ENCODE measurements at regions not wholly inside any gene's neighbourhood (a gene's known extent, or its start where the extent isn't known, plus 50 kb on each side); places are given as distances from the start of the nearest gene placed in this dataset.
A peak's percentile ranks its signal among the peaks of the same experiment; 100 is the strongest.

DNA sequence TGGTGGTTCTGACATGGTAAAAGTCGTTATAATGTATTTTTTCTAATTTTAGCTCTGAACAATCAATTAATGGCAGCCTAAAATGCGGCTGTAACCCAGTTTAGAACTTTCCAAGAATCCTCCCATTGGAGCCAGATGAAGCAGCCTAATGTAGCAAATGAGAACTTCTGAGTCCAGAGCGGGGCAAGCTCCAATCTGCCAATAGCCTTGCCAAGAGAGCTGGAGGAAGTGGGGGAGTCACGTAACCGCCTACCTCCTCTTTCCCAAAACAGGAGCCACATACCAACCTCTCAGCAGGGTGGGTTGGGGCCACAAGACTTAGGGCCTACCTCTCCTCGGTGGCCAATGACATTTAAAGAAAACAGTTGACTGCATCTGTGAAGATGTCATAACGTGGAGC is 230.6 kb downstream of the SOD2 start:
- TF ChIP-seq, protein P1, sequence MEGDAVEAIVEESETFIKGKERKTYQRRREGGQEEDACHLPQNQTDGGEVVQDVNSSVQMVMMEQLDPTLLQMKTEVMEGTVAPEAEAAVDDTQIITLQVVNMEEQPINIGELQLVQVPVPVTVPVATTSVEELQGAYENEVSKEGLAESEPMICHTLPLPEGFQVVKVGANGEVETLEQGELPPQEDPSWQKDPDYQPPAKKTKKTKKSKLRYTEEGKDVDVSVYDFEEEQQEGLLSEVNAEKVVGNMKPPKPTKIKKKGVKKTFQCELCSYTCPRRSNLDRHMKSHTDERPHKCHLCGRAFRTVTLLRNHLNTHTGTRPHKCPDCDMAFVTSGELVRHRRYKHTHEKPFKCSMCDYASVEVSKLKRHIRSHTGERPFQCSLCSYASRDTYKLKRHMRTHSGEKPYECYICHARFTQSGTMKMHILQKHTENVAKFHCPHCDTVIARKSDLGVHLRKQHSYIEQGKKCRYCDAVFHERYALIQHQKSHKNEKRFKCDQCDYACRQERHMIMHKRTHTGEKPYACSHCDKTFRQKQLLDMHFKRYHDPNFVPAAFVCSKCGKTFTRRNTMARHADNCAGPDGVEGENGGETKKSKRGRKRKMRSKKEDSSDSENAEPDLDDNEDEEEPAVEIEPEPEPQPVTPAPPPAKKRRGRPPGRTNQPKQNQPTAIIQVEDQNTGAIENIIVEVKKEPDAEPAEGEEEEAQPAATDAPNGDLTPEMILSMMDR (IDR thresholded peaks at IDR 0.05) = no peak
- no peak for DNase-seq (ENCODE audit: low spot score)
- no peak for ATAC-seq (ENCODE audit: low FRiP score)

DNA sequence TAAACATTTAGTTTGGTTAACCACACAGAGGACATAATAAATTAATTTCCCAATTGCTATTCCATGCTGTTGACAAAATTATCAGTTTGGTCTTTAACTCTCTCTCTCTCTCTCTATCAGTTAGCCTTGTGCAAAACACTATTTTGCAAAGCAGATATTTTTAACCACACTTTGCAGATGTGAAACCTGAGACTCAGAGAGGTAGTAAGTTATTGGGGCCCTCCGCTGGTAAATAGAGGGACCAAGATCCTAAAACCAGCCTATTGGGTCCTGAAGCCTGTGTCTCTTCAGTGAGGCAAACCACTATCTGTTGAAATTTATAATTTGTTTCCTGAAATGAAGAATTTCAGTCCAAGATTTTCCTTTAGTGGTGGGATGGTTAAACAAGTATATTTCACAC is 231.0 kb downstream of the SOD2 start:
- no peak for ATAC-seq (ENCODE audit: low FRiP score)
- DNase-seq (ENCODE audit: low spot score) = no peak
- TF ChIP-seq, protein P1 (IDR thresholded peaks at IDR 0.05) = no peak

DNA sequence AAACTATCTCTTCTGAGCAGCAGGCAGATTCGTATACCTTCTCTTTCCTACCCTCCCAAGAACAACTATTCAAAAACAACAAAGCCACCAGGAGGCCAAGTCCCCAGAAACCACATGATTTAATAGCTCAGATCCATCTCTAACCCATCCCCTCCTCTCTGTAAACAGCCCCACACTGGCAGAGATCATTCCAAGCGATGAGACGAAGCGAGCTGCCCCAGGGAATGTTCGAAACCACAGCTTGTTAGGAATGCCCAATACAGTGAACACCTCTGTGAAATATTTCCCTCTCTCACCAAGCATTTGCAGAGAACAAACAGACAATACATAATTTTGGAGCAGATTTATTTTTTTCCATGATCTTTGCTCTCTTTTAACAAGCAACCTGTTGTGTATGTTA is 231.8 kb downstream of the SOD2 start:
- TF ChIP-seq, protein P1 (IDR thresholded peaks at IDR 0.05) = no peak
- DNase-seq (ENCODE audit: low spot score) (no peak), ATAC-seq (ENCODE audit: low FRiP score) (no peak)

- ATAC-seq (ENCODE audit: low FRiP score) = no peak
- DNase-seq (ENCODE audit: low spot score) = no peak
- TF ChIP-seq, protein P1 (IDR thresholded peaks at IDR 0.05) = no peak
Observed at GRCh38 chr6:159460476-159460875, 232.6 kb downstream of the SOD2 start.

DNA sequence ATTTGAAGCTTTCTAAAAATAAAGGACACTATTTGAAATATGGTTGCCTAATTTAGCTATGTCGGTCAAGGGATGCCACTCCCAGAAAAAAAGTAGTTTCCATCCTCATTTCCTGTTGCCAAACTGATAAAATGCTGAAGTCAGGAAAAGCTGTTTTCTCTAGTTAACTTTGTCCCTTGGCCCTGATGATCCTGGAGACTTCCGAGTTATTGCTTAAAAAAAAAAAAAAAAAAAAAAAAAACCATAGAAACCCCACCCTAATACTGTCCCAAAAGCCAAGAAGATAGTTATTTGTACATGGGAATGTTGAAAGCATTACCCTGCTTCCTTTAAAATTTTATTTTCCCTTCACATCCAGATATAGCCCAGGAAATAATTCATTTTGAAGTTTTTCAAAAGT is 236.7 kb downstream of the SOD2 start:
- TF ChIP-seq, protein P1 (IDR thresholded peaks at IDR 0.05) = no peak
- ATAC-seq (ENCODE audit: low FRiP score) = no peak
- DNase-seq (ENCODE audit: low spot score) = no peak

DNA sequence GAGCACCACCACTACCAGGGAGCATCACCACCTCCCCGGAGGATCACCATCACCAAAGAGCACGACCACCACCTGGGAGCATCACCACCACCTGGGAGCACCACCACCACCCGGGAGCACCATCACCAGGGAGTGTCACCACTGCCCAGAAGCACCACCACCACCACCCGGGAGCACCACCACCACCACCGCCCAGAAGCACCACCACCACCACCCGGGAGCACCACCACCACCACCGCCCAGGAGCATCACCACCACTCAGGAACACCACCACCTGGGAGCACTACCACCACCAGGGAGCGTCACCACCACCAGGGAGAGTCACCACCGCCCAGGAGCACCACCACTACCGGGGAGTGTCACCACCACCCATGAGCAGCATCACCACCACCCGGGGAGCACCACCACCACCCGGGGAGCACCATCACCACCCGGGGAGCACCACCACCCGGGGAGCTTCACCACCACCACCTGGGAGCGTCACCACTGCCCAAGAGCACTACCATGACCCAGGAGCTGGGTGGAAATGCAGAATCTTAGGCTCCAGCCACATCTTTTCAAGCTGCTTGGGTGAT is 237.3 kb downstream of the SOD2 start:
- DNase-seq (ENCODE audit: low spot score) (no peak), ATAC-seq (ENCODE audit: low FRiP score) (no peak)
- TF ChIP-seq, protein P1 (IDR thresholded peaks at IDR 0.05) = no peak

DNA sequence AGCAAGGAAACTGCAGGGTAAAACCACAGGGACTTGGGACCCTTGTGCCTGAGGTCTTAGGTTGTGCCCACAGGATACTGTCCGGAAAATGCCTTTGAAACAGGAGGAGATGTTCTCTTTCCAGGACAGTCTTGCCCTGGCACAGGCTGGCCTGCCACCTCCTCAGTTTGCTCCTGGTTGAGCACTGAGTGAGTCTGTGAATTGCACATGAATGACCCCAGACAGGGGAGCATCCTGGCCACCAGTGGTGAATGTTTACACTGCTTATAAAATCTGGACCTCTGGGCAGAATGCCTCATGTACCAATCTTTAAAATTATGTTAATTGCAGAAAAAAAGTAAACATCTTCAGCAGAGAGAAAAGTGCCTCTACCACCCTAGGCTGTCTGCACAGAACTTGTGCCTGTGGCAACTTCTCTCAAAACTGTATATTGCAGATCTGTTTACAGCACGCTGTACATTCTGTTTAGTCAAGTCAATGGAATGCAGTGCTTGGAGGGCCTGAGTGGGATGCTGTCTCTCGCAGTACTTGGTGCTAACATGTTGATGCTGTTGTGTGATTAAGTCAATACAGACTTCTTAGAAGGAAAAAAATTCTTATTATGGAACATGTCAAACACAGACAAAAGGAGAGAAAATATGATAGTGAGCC is 242.1 kb downstream of the SOD2 start:
- ATAC-seq (ENCODE audit: low FRiP score) = peak; percentile 51
- no peak for DNase-seq (ENCODE audit: low spot score)
- TF ChIP-seq, protein P1 (IDR thresholded peaks at IDR 0.05) = no peak
